ENCODE measurements at regions not wholly inside any gene's neighbourhood (a gene's known extent, or its start where the extent isn't known, plus 50 kb on each side); places are given as distances from the start of the nearest gene placed in this dataset.

- TF ChIP-seq CTCF (IDR thresholded peaks at IDR 0.05) = no peak
- Mint-ChIP-seq H3K36me3 (ENCODE audit: low read depth) (no peaks in the 10 kb centered on the region), H3K9me3 (no peaks in the 10 kb centered on the region), H3K4me3 (no peak overlapping the region), H3K27ac (no peak overlapping the region), H3K4me1 (peaks cover 15% of the 10 kb centered on the region), H3K27me3 (ENCODE audit: low read depth, poor library complexity) (no peaks in the 10 kb centered on the region)
- DNase-seq = no peak
Measured at GRCh38 chr11:116649268-116649667, 123.5 kb downstream of the BUD13 start.

- H3K27me3 Mint-ChIP-seq (ENCODE audit: low read depth, poor library complexity) = no peaks in the 10 kb centered on the region
- H3K4me1 Mint-ChIP-seq = peaks cover 21% of the 10 kb centered on the region
- no peak overlapping the region for H3K4me3 Mint-ChIP-seq
- H3K9me3 Mint-ChIP-seq = no peaks in the 10 kb centered on the region
- no peak for TF ChIP-seq CTCF (IDR thresholded peaks at IDR 0.05)
- no peaks in the 10 kb centered on the region for H3K36me3 Mint-ChIP-seq (ENCODE audit: low read depth)
- H3K27ac Mint-ChIP-seq = no peak overlapping the region
- DNase-seq = no peak
Measured at GRCh38 chr11:116648247-116649174, 124.3 kb downstream of the BUD13 start.

GRCh38 chr11:116647305-116648080 lies 125.3 kb downstream of the BUD13 start:
- Mint-ChIP-seq H3K4me3 (no peak overlapping the region), H3K4me1 (peaks cover 12% of the 10 kb centered on the region), H3K9me3 (no peaks in the 10 kb centered on the region), H3K27ac (no peak overlapping the region), H3K36me3 (ENCODE audit: low read depth) (no peaks in the 10 kb centered on the region), H3K27me3 (ENCODE audit: low read depth, poor library complexity) (no peaks in the 10 kb centered on the region)
- TF ChIP-seq CTCF (IDR thresholded peaks at IDR 0.05) = no peak
- no peak for DNase-seq

DNA sequence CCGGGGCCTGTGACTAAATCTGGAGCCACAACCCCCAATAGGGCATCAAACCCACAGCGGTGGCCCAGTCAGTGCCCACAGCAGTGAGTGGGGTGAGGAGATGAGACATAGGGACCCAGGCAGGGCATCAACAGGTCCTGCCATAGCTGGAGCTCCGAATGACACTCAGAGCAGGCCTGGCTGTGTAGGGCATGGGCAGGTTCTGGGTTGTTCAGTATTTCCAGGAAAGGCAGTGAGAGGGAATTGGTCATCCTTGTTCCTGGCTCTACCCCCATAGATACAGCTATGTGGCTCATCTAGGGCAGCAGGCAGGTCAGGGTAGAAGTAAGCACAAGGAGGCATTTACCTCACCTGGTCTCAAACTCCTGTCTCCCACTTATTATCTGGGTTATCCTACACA lies 126.6 kb downstream of the BUD13 start:
- H3K27me3 Mint-ChIP-seq (ENCODE audit: low read depth, poor library complexity) = peaks cover 6% of the 10 kb centered on the region
- DNase-seq = no peak
- no peaks in the 10 kb centered on the region for H3K36me3 Mint-ChIP-seq (ENCODE audit: low read depth)
- peaks cover 11% of the 10 kb centered on the region for H3K4me1 Mint-ChIP-seq
- H3K27ac Mint-ChIP-seq = no peak overlapping the region
- no peak overlapping the region for H3K4me3 Mint-ChIP-seq
- no peak for TF ChIP-seq CTCF (IDR thresholded peaks at IDR 0.05)
- H3K9me3 Mint-ChIP-seq = no peaks in the 10 kb centered on the region

- H3K9me3 Mint-ChIP-seq = no peaks in the 10 kb centered on the region
- no peaks in the 10 kb centered on the region for H3K36me3 Mint-ChIP-seq (ENCODE audit: low read depth)
- no peak for TF ChIP-seq CTCF (IDR thresholded peaks at IDR 0.05)
- no peak overlapping the region for H3K27ac Mint-ChIP-seq
- DNase-seq = no peak
- no peak overlapping the region for H3K4me3 Mint-ChIP-seq
- peaks cover 6% of the 10 kb centered on the region for H3K27me3 Mint-ChIP-seq (ENCODE audit: low read depth, poor library complexity)
- peaks cover 11% of the 10 kb centered on the region for H3K4me1 Mint-ChIP-seq
Measured at GRCh38 chr11:116644941-116645305, 127.9 kb downstream of the BUD13 start.

Measured in nephron progenitor cell (in vitro differentiated cells).